Spleen (tissue), 11 donors: ENCODE measurements at regions not wholly inside any gene's neighbourhood (a gene's known extent, or its start where the extent isn't known, plus 50 kb on each side); places are given as distances from the start of the nearest gene placed in this dataset.

Experiments
- DNase-seq: peaks from one replicate; pipeline ENCODE4 v3.0.0-alpha.2; 2020
- H3K27ac ChIP-seq, 8 donors: fragments of 200-600 bp; sonication (generic) in 7 of 8; 1 replicate in 4 of 8; 2 replicates in 4 of 8; pipeline versions ENCODE4 v1.5.0 to v1.8.0; 2016 to 2021; ENCODE audit warnings: inconsistent platforms in 4 of 8, mild to moderate bottlenecking in 4 of 8, moderate library complexity in 1 of 8
- H3K27me3 ChIP-seq, 7 donors: fragments of 200-600 bp; sonication (generic) in 6 of 7; replicated peaks in 1 of 7; 1 replicate in 4 of 7; 2 replicates in 3 of 7; pipeline versions ENCODE4 v1.5.0 to v1.8.0; 2016 to 2021; ENCODE audit warnings: inconsistent platforms in 3 of 7, mild to moderate bottlenecking in 1 of 7
- H3K36me3 ChIP-seq, 6 donors: fragments of 200-600 bp; sonication (generic) in 5 of 6; 1 replicate in 4 of 6; 2 replicates in 2 of 6; pipeline versions ENCODE4 v1.5.0 to v1.8.0; 2016 to 2021; ENCODE audit warnings: inconsistent platforms in 2 of 6
- H3K4me1 ChIP-seq, 6 donors: fragments of 200-600 bp; sonication (generic) in 5 of 6; 1 replicate in 3 of 6; 2 replicates in 3 of 6; pipeline versions ENCODE4 v1.5.0 to v1.8.0; 2016 to 2021; ENCODE audit warnings: inconsistent platforms in 3 of 6
- H3K4me3 ChIP-seq, 8 donors: fragments of 200-600 bp; sonication (generic) in 7 of 8; 1 replicate in 4 of 8; 2 replicates in 4 of 8; pipeline versions ENCODE4 v1.5.0 to v1.8.0; 2016 to 2021; ENCODE audit warnings: inconsistent platforms in 4 of 8, mild to moderate bottlenecking in 4 of 8, moderate library complexity in 2 of 8
- H3K9me3 ChIP-seq, 8 donors: fragments of 200-600 bp; sonication (generic) in 7 of 8; 1 replicate in 4 of 8; 2 replicates in 4 of 8; pipeline versions ENCODE4 v1.5.0 to v1.8.0; 2016 to 2021; ENCODE audit warnings: inconsistent platforms in 4 of 8
- POLR2A ChIP-seq, 3 donors: fragments of 450-650 bp; IDR thresholded peaks; one replicate each; pipeline ENCODE4 v1.5.1; 2017; ENCODE audit warnings: antibody characterized with exemption in 3 of 3, mild to moderate bottlenecking in 1 of 3
- POLR2AphosphoS5 ChIP-seq, 3 donors: sonication (generic); formaldehyde crosslinking; IDR thresholded peaks; one replicate each; pipeline ENCODE4 v1.5.1; 2017; ENCODE audit warnings: antibody characterized with exemption in 3 of 3
- WGBS, 5 donors: extraction: QIAGEN DNeasy Blood & Tissue Kit in 3 of 5; methylation state at CpG; one replicate each; pipeline versions ENCODE4 v1.1.5 to v1.1.7; 2013 to 2018; 5-methylcytosine and 5-hydroxymethylcytosine counted together
- intact Hi-C: fragments of 100-400 bp; cut with DNase I; formaldehyde crosslinking; loops from one replicate; pipeline ENCODE4 v1.15.0; 2023; ENCODE audit warnings: low total_unique reads
- TF ChIP-seq, protein P1 (sequence below), 11 experiments: fragments of 200-600 bp in 7 of 11; fragments of 450-650 bp in 4 of 11; sonication (generic) in 4 of 11; IDR thresholded peaks in 8 of 11; conservative IDR thresholded peaks in 3 of 11; 1 replicate in 7 of 11; 2 replicates in 4 of 11; pipeline versions ENCODE4 v1.4.0 to v1.8.0; 2016 to 2021; ENCODE audit warnings: antibody characterized with exemption in 11 of 11, inconsistent platforms in 4 of 11, mild to moderate bottlenecking in 1 of 11
- donor health status: healthy with polysubstance abuse.
- donor health status: DM: no; HTN: no; CAD: no; lungs with moderate emphysema.
- donor health status: DM: no; HTN: no; CAD: no.
- donor health status: Bipolar disorder and iron deficiency.
- donor health status: healthy.
- donor health status: DM: no; HTN: no; CAD: no.
- donor health status: DM: yes; HTN: yes; CAD: no.

DNA sequence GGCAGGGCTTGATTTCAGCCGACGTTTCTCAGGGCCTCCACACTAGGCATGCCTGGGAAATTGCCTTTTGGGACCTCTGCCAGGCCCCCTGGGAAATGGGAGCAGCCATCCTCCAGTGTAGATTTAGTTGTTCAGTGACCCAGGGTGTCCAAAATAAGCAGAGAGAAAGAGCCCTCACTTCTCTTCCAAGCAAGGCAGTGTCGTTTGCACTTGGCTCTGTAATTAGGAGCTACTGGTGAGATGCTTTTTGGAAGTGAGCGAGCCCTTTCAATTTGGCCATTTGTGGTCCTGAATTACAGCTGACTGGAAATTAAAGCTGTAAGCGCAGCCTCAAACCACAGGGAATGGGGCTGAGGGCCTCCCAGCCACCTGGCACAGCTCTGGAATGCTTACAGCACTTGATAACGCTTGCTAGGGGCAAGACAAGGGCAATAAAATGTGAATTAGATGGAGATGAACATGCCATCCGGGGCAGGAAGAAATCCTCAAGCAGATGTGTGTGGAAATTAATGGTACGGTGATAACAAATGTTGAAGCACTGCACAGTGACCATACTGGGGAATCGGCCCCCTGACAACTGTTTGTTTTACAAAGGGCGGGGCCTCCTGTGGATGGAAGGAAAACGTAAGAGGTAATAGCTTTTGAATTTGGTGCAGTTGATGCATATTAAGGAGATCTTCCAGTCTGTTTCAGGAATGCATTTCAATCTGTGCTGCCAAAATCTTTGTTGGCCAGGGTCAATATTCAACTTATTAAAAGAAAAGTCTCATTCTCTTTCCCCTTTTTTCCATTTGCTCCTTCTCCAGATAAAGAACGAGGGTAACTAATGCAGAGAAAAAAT lies 173.1 kb downstream of the UXS1 start:
- no peaks in the 10 kb centered on the region for H3K36me3 ChIP-seq
- H3K27me3 ChIP-seq = no peaks in the 10 kb centered on the region
- no peak overlapping the region for H3K27ac ChIP-seq
- no peak overlapping the region for H3K4me3 ChIP-seq
- no peaks in the 10 kb centered on the region for H3K9me3 ChIP-seq
- DNase-seq = no peak
- TF ChIP-seq POLR2A (IDR thresholded peaks at IDR 0.05) (no peak), POLR2AphosphoS5 (IDR thresholded peaks at IDR 0.05) (no peak)
- TF ChIP-seq, protein P1, sequence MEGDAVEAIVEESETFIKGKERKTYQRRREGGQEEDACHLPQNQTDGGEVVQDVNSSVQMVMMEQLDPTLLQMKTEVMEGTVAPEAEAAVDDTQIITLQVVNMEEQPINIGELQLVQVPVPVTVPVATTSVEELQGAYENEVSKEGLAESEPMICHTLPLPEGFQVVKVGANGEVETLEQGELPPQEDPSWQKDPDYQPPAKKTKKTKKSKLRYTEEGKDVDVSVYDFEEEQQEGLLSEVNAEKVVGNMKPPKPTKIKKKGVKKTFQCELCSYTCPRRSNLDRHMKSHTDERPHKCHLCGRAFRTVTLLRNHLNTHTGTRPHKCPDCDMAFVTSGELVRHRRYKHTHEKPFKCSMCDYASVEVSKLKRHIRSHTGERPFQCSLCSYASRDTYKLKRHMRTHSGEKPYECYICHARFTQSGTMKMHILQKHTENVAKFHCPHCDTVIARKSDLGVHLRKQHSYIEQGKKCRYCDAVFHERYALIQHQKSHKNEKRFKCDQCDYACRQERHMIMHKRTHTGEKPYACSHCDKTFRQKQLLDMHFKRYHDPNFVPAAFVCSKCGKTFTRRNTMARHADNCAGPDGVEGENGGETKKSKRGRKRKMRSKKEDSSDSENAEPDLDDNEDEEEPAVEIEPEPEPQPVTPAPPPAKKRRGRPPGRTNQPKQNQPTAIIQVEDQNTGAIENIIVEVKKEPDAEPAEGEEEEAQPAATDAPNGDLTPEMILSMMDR (IDR thresholded peaks at IDR 0.05 in 8 of 11, conservative IDR thresholded peaks at IDR 0.05 in 3 of 11) = no peak
- intact Hi-C loops = no loop called here
- peaks cover 0 to 7% (median 0%) of the 10 kb centered on the region in 6 donors for H3K4me1 ChIP-seq
- WGBS, 5 donors = 66 to 81% (median 72%) methylated on average over 12 of the region's 12 CpGs

DNA sequence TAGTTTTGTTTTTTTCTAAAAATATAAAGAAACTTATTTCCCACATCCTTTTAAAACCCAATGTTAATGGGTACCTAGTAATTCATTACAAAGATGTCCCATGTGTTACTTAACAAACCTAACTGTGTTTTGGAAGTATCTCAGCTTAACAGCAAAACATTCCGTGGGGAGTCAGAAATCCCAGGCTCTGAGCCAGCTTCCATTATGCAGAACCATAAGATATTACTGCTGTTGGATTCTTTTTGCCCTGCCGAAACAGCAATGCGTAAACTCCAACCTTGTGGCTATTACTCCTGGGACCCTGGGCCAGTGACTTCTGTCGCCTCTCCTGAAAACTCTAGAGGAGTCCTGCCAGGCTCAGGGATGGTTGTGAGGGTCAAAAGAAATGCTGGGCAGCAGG lies 174.1 kb downstream of the UXS1 start:
- intact Hi-C loops = no loop called here
- peaks cover 0 to 7% (median 0%) of the 10 kb centered on the region in 6 donors for H3K4me1 ChIP-seq
- DNase-seq = no peak
- no peak for TF ChIP-seq POLR2AphosphoS5 (IDR thresholded peaks at IDR 0.05)
- TF ChIP-seq POLR2A (IDR thresholded peaks at IDR 0.05) = no peak
- TF ChIP-seq, protein P1 (IDR thresholded peaks at IDR 0.05 in 8 of 11, conservative IDR thresholded peaks at IDR 0.05 in 3 of 11) = no peak
- no peaks in the 10 kb centered on the region for H3K36me3 ChIP-seq
- H3K27me3 ChIP-seq = no peaks in the 10 kb centered on the region
- 69 to 85% (median 82%) methylated on average over 4 of the region's 4 CpGs for WGBS, 5 donors
- H3K9me3 ChIP-seq = no peaks in the 10 kb centered on the region
- H3K27ac ChIP-seq = no peak overlapping the region
- no peak overlapping the region for H3K4me3 ChIP-seq

DNA sequence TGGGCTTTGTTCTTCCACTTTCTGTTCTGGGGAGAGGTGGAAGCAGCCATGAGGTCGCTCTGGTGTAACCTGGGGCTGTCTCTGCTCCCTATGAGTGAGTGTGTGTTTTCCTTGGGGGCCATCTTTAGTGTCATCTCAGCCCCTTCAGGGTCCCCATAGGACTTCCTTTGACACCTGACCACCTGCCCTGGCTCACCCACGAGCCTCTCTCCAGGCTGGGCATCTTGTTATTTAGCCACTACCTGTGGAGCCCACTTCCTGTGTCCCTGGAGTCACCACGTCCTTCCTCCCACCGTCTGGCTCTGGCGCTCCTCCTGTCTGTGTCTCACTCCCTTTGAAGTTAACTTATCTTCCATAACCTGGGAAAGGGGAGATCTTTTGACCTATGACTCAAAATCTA lies 176.0 kb downstream of the UXS1 start:
- peaks cover 0 to 7% (median 0%) of the 10 kb centered on the region in 6 donors for H3K4me1 ChIP-seq
- intact Hi-C loops = no loop called here
- H3K4me3 ChIP-seq = no peak overlapping the region
- H3K27ac ChIP-seq = no peak overlapping the region
- H3K9me3 ChIP-seq = no peaks in the 10 kb centered on the region
- no peaks in the 10 kb centered on the region for H3K27me3 ChIP-seq
- WGBS, 5 donors = 27 to 52% (median 43%) methylated on average over 5 of the region's 5 CpGs
- no peaks in the 10 kb centered on the region for H3K36me3 ChIP-seq
- DNase-seq = no peak
- TF ChIP-seq POLR2A (IDR thresholded peaks at IDR 0.05) (no peak), POLR2AphosphoS5 (IDR thresholded peaks at IDR 0.05) (no peak)
- TF ChIP-seq, protein P1 (IDR thresholded peaks at IDR 0.05 in 8 of 11, conservative IDR thresholded peaks at IDR 0.05 in 3 of 11) = no peak

DNA sequence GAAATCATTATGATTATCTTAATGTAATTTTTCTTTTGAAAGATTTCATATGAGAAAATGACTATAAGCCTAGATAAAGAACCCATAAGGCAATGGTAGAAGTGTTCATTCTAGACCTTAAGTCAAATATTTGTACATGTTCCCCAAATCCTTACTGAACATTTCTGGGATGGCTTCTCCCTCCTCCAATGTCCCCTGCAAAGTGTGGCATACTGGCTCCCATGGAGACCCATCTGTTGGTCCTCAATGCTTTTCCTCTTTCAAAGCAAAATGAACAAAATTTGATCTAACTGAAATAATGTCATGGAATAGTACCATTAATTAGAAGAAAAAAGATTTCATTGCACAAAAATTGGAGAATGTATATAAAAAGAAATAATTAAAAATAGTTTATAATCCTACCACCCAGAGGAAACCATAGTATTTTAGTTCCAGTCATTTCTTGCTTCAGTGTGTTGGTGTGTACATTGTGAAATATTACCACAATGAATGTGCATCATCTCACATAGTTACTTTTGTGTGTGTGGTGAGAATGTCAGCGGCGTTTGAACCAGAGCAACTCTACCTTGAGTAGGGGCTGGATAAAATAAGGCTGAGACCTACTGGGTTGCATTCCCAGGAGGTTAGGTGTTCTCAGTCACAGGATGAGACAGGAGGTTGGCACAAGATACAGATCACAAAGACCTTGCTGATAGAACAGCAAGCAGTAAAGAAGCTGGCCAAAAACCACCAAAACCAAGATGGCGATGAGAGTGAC lies 181.3 kb downstream of the UXS1 start:
- Histone ChIP-seq H3K9me3 (peaks cover 0 to 18% (median 4%) of the 10 kb centered on the region in 8 donors), H3K36me3 (no peaks in the 10 kb centered on the region), H3K4me1 (no peaks in the 10 kb centered on the region), H3K4me3 (no peak overlapping the region), H3K27me3 (no peaks in the 10 kb centered on the region), H3K27ac (no peak overlapping the region)
- WGBS, 5 donors = 48 to 96% (median 90%) methylated on average over 3 of the region's 3 CpGs
- DNase-seq = no peak
- TF ChIP-seq POLR2AphosphoS5 (IDR thresholded peaks at IDR 0.05) (no peak), POLR2A (IDR thresholded peaks at IDR 0.05) (no peak)
- TF ChIP-seq, protein P1 (IDR thresholded peaks at IDR 0.05 in 8 of 11, conservative IDR thresholded peaks at IDR 0.05 in 3 of 11) = no peak
- intact Hi-C loops = no loop called here
